ENCODE measurements at regions not wholly inside any gene's neighbourhood (a gene's known extent, or its start where the extent isn't known, plus 50 kb on each side); places are given as distances from the start of the nearest gene placed in this dataset.

DNA sequence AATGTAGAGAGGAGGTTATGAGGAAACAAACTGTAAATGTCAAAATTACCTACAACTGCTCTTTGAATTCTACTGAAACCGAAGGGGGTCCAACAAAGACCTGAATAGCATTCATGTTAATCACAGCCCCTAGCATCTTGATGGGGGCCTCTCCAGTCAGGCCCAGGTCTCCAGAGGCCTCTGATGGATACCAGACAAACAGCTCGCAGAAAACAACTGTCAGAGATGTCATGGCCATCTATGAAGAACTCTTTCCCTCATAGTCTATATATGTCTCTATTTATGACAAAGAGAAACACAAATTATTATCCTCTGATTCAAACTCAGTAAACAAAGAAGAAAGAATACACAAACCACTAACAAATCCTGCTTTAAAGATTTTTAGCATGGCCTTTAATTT lies 432.6 kb downstream of the CAAP1 start:
- TF ChIP-seq, protein P1, sequence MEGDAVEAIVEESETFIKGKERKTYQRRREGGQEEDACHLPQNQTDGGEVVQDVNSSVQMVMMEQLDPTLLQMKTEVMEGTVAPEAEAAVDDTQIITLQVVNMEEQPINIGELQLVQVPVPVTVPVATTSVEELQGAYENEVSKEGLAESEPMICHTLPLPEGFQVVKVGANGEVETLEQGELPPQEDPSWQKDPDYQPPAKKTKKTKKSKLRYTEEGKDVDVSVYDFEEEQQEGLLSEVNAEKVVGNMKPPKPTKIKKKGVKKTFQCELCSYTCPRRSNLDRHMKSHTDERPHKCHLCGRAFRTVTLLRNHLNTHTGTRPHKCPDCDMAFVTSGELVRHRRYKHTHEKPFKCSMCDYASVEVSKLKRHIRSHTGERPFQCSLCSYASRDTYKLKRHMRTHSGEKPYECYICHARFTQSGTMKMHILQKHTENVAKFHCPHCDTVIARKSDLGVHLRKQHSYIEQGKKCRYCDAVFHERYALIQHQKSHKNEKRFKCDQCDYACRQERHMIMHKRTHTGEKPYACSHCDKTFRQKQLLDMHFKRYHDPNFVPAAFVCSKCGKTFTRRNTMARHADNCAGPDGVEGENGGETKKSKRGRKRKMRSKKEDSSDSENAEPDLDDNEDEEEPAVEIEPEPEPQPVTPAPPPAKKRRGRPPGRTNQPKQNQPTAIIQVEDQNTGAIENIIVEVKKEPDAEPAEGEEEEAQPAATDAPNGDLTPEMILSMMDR (IDR thresholded peaks at IDR 0.05) = no peak
- no peak for TF ChIP-seq POLR2A (IDR thresholded peaks at IDR 0.05)

All from body of pancreas (tissue), 4 donors.